ENCODE measurements at regions not wholly inside any gene's neighbourhood (a gene's known extent, or its start where the extent isn't known, plus 50 kb on each side); places are given as distances from the start of the nearest gene placed in this dataset.

- Histone ChIP-seq H3K9ac (ENCODE audit: low read depth in 1 of 2, low read length in 2 of 2) (no peak overlapping the region), H3K4me3 (ENCODE audit: low read depth in 1 of 3, low read length in 3 of 3) (no peak overlapping the region), H3K4me1 (ENCODE audit: control insufficient read depth in 4 of 4, insufficient read depth in 4 of 4, low read length in 3 of 4) (no peaks in the 10 kb centered on the region), H3K9me3 (ENCODE audit: control insufficient read depth in 4 of 4, low read length in 3 of 4) (peaks cover 0 to 6% (median 2%) of the 10 kb centered on the region in 4 donors), H3K27ac (ENCODE audit: low read depth in 1 of 2, low read length in 2 of 2) (no peak overlapping the region), H3K36me3 (ENCODE audit: control insufficient read depth in 4 of 4, insufficient read depth in 3 of 4, low read depth in 1 of 4, low read length in 3 of 4) (no peaks in the 10 kb centered on the region), H3K27me3 (ENCODE audit: control insufficient read depth in 4 of 4, insufficient read depth in 4 of 4, low read length in 3 of 4) (no peaks in the 10 kb centered on the region)
- DNase-seq (ENCODE audit: low spot score), result no peak
- TF ChIP-seq, protein P1, sequence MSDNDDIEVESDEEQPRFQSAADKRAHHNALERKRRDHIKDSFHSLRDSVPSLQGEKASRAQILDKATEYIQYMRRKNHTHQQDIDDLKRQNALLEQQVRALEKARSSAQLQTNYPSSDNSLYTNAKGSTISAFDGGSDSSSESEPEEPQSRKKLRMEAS (IDR thresholded peaks at IDR 0.05), result no peak
- no peak for TF ChIP-seq RAD21 (IDR thresholded peaks at IDR 0.05)
- TF ChIP-seq SP1 (IDR thresholded peaks at IDR 0.05), result no peak
- TF ChIP-seq YY1 (IDR thresholded peaks at IDR 0.05), result no peak
- TF ChIP-seq HNF4A (conservative IDR thresholded peaks at IDR 0.05), result no peak
- no peak for TF ChIP-seq HNF4G (IDR thresholded peaks at IDR 0.05)
- TF ChIP-seq GABPA (IDR thresholded peaks at IDR 0.05 in 1 of 2, conservative IDR thresholded peaks at IDR 0.05 in 1 of 2), result no peak
- TF ChIP-seq, protein P2, sequence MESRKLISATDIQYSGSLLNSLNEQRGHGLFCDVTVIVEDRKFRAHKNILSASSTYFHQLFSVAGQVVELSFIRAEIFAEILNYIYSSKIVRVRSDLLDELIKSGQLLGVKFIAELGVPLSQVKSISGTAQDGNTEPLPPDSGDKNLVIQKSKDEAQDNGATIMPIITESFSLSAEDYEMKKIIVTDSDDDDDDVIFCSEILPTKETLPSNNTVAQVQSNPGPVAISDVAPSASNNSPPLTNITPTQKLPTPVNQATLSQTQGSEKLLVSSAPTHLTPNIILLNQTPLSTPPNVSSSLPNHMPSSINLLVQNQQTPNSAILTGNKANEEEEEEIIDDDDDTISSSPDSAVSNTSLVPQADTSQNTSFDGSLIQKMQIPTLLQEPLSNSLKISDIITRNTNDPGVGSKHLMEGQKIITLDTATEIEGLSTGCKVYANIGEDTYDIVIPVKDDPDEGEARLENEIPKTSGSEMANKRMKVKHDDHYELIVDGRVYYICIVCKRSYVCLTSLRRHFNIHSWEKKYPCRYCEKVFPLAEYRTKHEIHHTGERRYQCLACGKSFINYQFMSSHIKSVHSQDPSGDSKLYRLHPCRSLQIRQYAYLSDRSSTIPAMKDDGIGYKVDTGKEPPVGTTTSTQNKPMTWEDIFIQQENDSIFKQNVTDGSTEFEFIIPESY (IDR thresholded peaks at IDR 0.05), result no peak
- TF ChIP-seq NR2F2 (IDR thresholded peaks at IDR 0.05), result no peak
- TF ChIP-seq, protein P3, sequence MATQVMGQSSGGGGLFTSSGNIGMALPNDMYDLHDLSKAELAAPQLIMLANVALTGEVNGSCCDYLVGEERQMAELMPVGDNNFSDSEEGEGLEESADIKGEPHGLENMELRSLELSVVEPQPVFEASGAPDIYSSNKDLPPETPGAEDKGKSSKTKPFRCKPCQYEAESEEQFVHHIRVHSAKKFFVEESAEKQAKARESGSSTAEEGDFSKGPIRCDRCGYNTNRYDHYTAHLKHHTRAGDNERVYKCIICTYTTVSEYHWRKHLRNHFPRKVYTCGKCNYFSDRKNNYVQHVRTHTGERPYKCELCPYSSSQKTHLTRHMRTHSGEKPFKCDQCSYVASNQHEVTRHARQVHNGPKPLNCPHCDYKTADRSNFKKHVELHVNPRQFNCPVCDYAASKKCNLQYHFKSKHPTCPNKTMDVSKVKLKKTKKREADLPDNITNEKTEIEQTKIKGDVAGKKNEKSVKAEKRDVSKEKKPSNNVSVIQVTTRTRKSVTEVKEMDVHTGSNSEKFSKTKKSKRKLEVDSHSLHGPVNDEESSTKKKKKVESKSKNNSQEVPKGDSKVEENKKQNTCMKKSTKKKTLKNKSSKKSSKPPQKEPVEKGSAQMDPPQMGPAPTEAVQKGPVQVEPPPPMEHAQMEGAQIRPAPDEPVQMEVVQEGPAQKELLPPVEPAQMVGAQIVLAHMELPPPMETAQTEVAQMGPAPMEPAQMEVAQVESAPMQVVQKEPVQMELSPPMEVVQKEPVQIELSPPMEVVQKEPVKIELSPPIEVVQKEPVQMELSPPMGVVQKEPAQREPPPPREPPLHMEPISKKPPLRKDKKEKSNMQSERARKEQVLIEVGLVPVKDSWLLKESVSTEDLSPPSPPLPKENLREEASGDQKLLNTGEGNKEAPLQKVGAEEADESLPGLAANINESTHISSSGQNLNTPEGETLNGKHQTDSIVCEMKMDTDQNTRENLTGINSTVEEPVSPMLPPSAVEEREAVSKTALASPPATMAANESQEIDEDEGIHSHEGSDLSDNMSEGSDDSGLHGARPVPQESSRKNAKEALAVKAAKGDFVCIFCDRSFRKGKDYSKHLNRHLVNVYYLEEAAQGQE (IDR thresholded peaks at IDR 0.05), result no peak
- no peak for TF ChIP-seq FOXA2 (IDR thresholded peaks at IDR 0.05)
- no peak for TF ChIP-seq CTCF (IDR thresholded peaks at IDR 0.05; ENCODE audit: low read depth, low read length, missing input control)
- no peak for TF ChIP-seq RXRA (IDR thresholded peaks at IDR 0.05)
- TF ChIP-seq FOXA1 (IDR thresholded peaks at IDR 0.05), result no peak
- TF ChIP-seq, protein P4, sequence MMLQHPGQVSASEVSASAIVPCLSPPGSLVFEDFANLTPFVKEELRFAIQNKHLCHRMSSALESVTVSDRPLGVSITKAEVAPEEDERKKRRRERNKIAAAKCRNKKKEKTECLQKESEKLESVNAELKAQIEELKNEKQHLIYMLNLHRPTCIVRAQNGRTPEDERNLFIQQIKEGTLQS (IDR thresholded peaks at IDR 0.05), result no peak
- no peak for TF ChIP-seq TAF1 (conservative IDR thresholded peaks at IDR 0.05)
- TF ChIP-seq JUND (IDR thresholded peaks at IDR 0.05), result no peak
- no peak for TF ChIP-seq EGR1 (IDR thresholded peaks at IDR 0.05; ENCODE audit: low read depth in 2 of 2)
- 68% methylated on average over 8 of the region's 8 CpGs for WGBS
These were observed 76.2 kb upstream of the TP63 start for GRCh38 chr3:189554868-189555557.

Measured in liver (tissue), 8 donors.